Spleen (tissue), 7 donors: ENCODE measurements at regions not wholly inside any gene's neighbourhood (a gene's known extent, or its start where the extent isn't known, plus 50 kb on each side); places are given as distances from the start of the nearest gene placed in this dataset.

Source experiments
- POLR2A ChIP-seq, 3 donors: fragments of 450-650 bp; IDR thresholded peaks; one replicate each; pipeline ENCODE4 v1.5.1; 2017; ENCODE audit warnings: antibody characterized with exemption in 3 of 3, mild to moderate bottlenecking in 1 of 3
- POLR2AphosphoS5 ChIP-seq, 3 donors: sonication (generic); formaldehyde crosslinking; IDR thresholded peaks; one replicate each; pipeline ENCODE4 v1.5.1; 2017; ENCODE audit warnings: antibody characterized with exemption in 3 of 3
- TF ChIP-seq, protein P1 (sequence below), 11 experiments: fragments of 200-600 bp in 7 of 11; fragments of 450-650 bp in 4 of 11; sonication (generic) in 4 of 11; IDR thresholded peaks in 8 of 11; conservative IDR thresholded peaks in 3 of 11; 1 replicate in 7 of 11; 2 replicates in 4 of 11; pipeline versions ENCODE4 v1.4.0 to v1.8.0; 2016 to 2021; ENCODE audit warnings: antibody characterized with exemption in 11 of 11, inconsistent platforms in 4 of 11, mild to moderate bottlenecking in 1 of 11
- donor health status: DM: no; HTN: no; CAD: no; lungs with moderate emphysema.
- donor health status: DM: no; HTN: no; CAD: no.
- donor health status: DM: no; HTN: no; CAD: no.

DNA sequence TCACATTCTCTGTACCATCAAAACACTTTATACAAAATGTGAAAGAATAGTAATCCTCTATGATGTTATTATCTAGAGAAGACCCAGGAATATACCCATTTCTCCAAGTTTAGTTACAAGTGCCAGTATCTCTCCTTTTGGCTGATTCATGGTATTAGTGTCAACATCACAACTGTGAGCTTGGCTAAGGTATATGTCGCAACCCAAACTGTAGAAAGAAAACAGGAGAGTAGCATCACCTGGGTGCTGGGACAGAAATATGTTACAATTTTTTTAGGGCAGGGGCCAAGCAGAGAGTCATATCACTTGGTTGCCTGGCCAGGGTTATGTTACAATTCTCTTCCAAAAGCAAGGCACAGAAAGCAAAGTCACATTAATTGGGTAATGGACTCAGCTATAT lies 127.2 kb upstream of the ZNF91 start:
- TF ChIP-seq POLR2AphosphoS5 (IDR thresholded peaks at IDR 0.05) (no peak), POLR2A (IDR thresholded peaks at IDR 0.05) (no peak)
- TF ChIP-seq, protein P1, sequence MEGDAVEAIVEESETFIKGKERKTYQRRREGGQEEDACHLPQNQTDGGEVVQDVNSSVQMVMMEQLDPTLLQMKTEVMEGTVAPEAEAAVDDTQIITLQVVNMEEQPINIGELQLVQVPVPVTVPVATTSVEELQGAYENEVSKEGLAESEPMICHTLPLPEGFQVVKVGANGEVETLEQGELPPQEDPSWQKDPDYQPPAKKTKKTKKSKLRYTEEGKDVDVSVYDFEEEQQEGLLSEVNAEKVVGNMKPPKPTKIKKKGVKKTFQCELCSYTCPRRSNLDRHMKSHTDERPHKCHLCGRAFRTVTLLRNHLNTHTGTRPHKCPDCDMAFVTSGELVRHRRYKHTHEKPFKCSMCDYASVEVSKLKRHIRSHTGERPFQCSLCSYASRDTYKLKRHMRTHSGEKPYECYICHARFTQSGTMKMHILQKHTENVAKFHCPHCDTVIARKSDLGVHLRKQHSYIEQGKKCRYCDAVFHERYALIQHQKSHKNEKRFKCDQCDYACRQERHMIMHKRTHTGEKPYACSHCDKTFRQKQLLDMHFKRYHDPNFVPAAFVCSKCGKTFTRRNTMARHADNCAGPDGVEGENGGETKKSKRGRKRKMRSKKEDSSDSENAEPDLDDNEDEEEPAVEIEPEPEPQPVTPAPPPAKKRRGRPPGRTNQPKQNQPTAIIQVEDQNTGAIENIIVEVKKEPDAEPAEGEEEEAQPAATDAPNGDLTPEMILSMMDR (IDR thresholded peaks at IDR 0.05 in 8 of 11, conservative IDR thresholded peaks at IDR 0.05 in 3 of 11): no peak
